VCaP (cell line): ENCODE measurements at regions not wholly inside any gene's neighbourhood (a gene's known extent, or its start where the extent isn't known, plus 50 kb on each side); places are given as distances from the start of the nearest gene placed in this dataset.
A peak's percentile ranks its signal among the peaks of the same experiment; 100 is the strongest.

Source experiments
- H3K27ac ChIP-seq: fragments of 450-650 bp; 2 replicates; pipeline ENCODE4 v1.5.1; 2017
- CTCF ChIP-seq: fragments of 450-650 bp; conservative IDR thresholded peaks from 2 replicates; pipeline ENCODE4 v1.5.1; 2017; ENCODE audit warnings: mild to moderate bottlenecking, moderate library complexity

GRCh38 chr10:111131168-111131799 is 54.5 kb downstream of the ADRA2A start:
- H3K27ac ChIP-seq, result peak overlapping the region; percentile 62
- no peak for TF ChIP-seq CTCF

- TF ChIP-seq CTCF, result no peak
- peak overlapping the region; percentile 71 for H3K27ac ChIP-seq
Observed at GRCh38 chr10:111137007-111137406, 60.2 kb downstream of the ADRA2A start.

GRCh38 chr10:111137587-111137986 is 60.8 kb downstream of the ADRA2A start:
- peak overlapping the region; percentile 71 for H3K27ac ChIP-seq
- TF ChIP-seq CTCF, result no peak

- peak overlapping the region; percentile 71 for H3K27ac ChIP-seq
- TF ChIP-seq CTCF, result no peak
Observed at GRCh38 chr10:111138544-111138943, 61.7 kb downstream of the ADRA2A start.

- TF ChIP-seq CTCF, result no peak
Observed at GRCh38 chr10:111139567-111139966, 62.7 kb downstream of the ADRA2A start.

GRCh38 chr10:111142092-111142768 is 65.4 kb downstream of the ADRA2A start:
- TF ChIP-seq CTCF, result no peak
- H3K27ac ChIP-seq, result no peak overlapping the region

More at GRCh38 chr10:111139567-111139966, 62.7 kb downstream of the ADRA2A start:
- H3K27ac ChIP-seq, result no peak overlapping the region; the same call in 1 of the 2 replicates

- H3K27ac ChIP-seq, result no peak overlapping the region
- no peak for TF ChIP-seq CTCF
Observed at GRCh38 chr10:111146025-111146640, 69.3 kb downstream of the ADRA2A start.
